DMS53 (cell line): ENCODE measurements at regions not wholly inside any gene's neighbourhood (a gene's known extent, or its start where the extent isn't known, plus 50 kb on each side); places are given as distances from the start of the nearest gene placed in this dataset.
A peak's percentile ranks its signal among the peaks of the same experiment; 100 is the strongest.

Source experiments
- DNase-seq: peaks from one replicate; lab custom pipeline; 2025; lab: John Stamatoyannopoulos, UW

GRCh38 chr11:129266536-129266935 is 74.4 kb upstream of the ARHGAP32 start:
- DNase-seq, result no peak

- DNase-seq, result no peak
Measured at GRCh38 chr11:129265125-129265788, 73.1 kb upstream of the ARHGAP32 start.

GRCh38 chr11:129264114-129264513 is 72.0 kb upstream of the ARHGAP32 start:
- DNase-seq, result no peak

- no peak for DNase-seq
Measured at GRCh38 chr11:129260750-129261149, 68.6 kb upstream of the ARHGAP32 start.

GRCh38 chr11:129259931-129260348 is 67.8 kb upstream of the ARHGAP32 start:
- no peak for DNase-seq

- DNase-seq, result no peak
Measured at GRCh38 chr11:129258205-129258604, 66.1 kb upstream of the ARHGAP32 start.

- peak; percentile 20 for DNase-seq
Measured at GRCh38 chr11:129257512-129257911, 65.4 kb upstream of the ARHGAP32 start.

- no peak for DNase-seq
Measured at GRCh38 chr11:129252621-129253020, 60.5 kb upstream of the ARHGAP32 start.

- no peak for DNase-seq
Measured at GRCh38 chr11:129251067-129251466, 58.9 kb upstream of the ARHGAP32 start.

- DNase-seq, result no peak
Measured at GRCh38 chr11:129249923-129250322, 57.8 kb upstream of the ARHGAP32 start.

GRCh38 chr11:129249351-129249750 is 57.2 kb upstream of the ARHGAP32 start:
- no peak for DNase-seq

GRCh38 chr11:129248618-129249017 is 56.5 kb upstream of the ARHGAP32 start:
- DNase-seq, result peak; percentile 79

GRCh38 chr11:129247135-129247534 is 55.0 kb upstream of the ARHGAP32 start:
- no peak for DNase-seq

GRCh38 chr11:129242855-129243254 is 50.7 kb upstream of the ARHGAP32 start:
- DNase-seq, result no peak
